CD14-positive monocyte (primary cell): ENCODE measurements at regions not wholly inside any gene's neighbourhood (a gene's known extent, or its start where the extent isn't known, plus 50 kb on each side); places are given as distances from the start of the nearest gene placed in this dataset.
"Not testable (repeated sequence)": the region's sequence is repeated elsewhere in the genome, so short reads cannot be mapped to it uniquely, and the experiment has no call there.

ENCODE experiments used
- DNase-seq, 3 donors: peaks; one replicate each; pipeline ENCODE4 v3.0.0-alpha.2; 2011 to 2022
- H2AFZ ChIP-seq: 2 replicates; pipeline ENCODE4 v1.6.0; 2012; ENCODE audit warnings: mild to moderate bottlenecking, low read depth, low read length, inconsistent platforms; ENCODE audit not compliant: insufficient read depth, poor library complexity, severe bottlenecking
- H3K27ac ChIP-seq, 2 donors: 1 replicate in 1 of 2; 2 replicates in 1 of 2; pipeline ENCODE4 v1.5.1; 2012 to 2013; ENCODE audit warnings: low read length in 2 of 2, control low read depth in 1 of 2, inconsistent platforms in 1 of 2, low read depth in 1 of 2, mild to moderate bottlenecking in 1 of 2
- H3K27me3 ChIP-seq, 2 donors: one replicate each; pipeline versions ENCODE4 v1.6.0 to v1.6.1; 2011 to 2013; ENCODE audit warnings: low read length in 2 of 2; ENCODE audit not compliant: control insufficient read depth in 2 of 2, insufficient read depth in 2 of 2
- H3K36me3 ChIP-seq, 2 donors: replicated peaks in 1 of 2; 1 replicate in 1 of 2; 2 replicates in 1 of 2; pipeline versions ENCODE4 v1.5.1 to v1.6.1; 2012 to 2013; ENCODE audit warnings: low read length in 2 of 2, control low read depth in 1 of 2, inconsistent platforms in 1 of 2, mild to moderate bottlenecking in 1 of 2; ENCODE audit not compliant: insufficient read depth in 2 of 2, control insufficient read depth in 1 of 2
- H3K4me1 ChIP-seq, 2 donors: 1 replicate in 1 of 2; 2 replicates in 1 of 2; pipeline versions ENCODE4 v1.5.1 to v1.6.1; 2012 to 2013; ENCODE audit warnings: low read length in 2 of 2, control low read depth in 1 of 2, inconsistent platforms in 1 of 2, mild to moderate bottlenecking in 1 of 2, moderate library complexity in 1 of 2; ENCODE audit not compliant: insufficient read depth in 2 of 2, control insufficient read depth in 1 of 2
- H3K4me2 ChIP-seq: replicated peaks from 2 replicates; pipeline ENCODE3; 2012; ENCODE audit warnings: low read length, moderate library complexity, mild to moderate bottlenecking; ENCODE audit not compliant: poor library complexity, severe bottlenecking; ENCODE audit errors: extremely low read depth
- H3K4me3 ChIP-seq, 3 experiments: fragments of 200-600 bp in 1 of 3; sonication (generic) in 1 of 3; replicated peaks in 1 of 3; 1 replicate in 2 of 3; 2 replicates in 1 of 3; pipeline ENCODE4 v1.5.1; 2011 to 2013; ENCODE audit warnings: low read length in 3 of 3, mild to moderate bottlenecking in 3 of 3, control low read depth in 2 of 3, low read depth in 2 of 3, inconsistent platforms in 1 of 3, moderate library complexity in 1 of 3
- H3K79me2 ChIP-seq: 2 replicates; pipeline ENCODE4 v1.6.0; 2012; ENCODE audit warnings: mild to moderate bottlenecking, control low read depth, inconsistent platforms, low read length, moderate library complexity; ENCODE audit not compliant: insufficient read depth
- H3K9ac ChIP-seq: 2 replicates; pipeline ENCODE4 v1.6.0; 2017; ENCODE audit warnings: low read length, mild to moderate bottlenecking; ENCODE audit not compliant: insufficient read depth, poor library complexity, severe bottlenecking
- H3K9me3 ChIP-seq, 2 donors: replicated peaks in 1 of 2; 1 replicate in 1 of 2; 2 replicates in 1 of 2; pipeline versions ENCODE4 v1.5.1 to v1.6.1; 2012 to 2013; ENCODE audit warnings: low read length in 2 of 2, control low read depth in 1 of 2; ENCODE audit not compliant: control insufficient read depth in 1 of 2, insufficient read depth in 1 of 2
- H4K20me1 ChIP-seq: 2 replicates; pipeline ENCODE4 v1.6.0; 2012; ENCODE audit warnings: mild to moderate bottlenecking, low read length, control low read depth, moderate library complexity; ENCODE audit not compliant: insufficient read depth
- H3K27ac Mint-ChIP-seq, 7 donors: one replicate each; pipeline ENCODE4 v1.8.0; 2020; ENCODE audit warnings: mild to moderate bottlenecking in 7 of 7, mixed read lengths in 7 of 7, moderate library complexity in 6 of 7, inconsistent platforms in 2 of 7
- H3K27me3 Mint-ChIP-seq, 3 donors: one replicate each; pipeline ENCODE4 v1.8.0; 2021 to 2022; ENCODE audit warnings: low read depth in 3 of 3, mild to moderate bottlenecking in 3 of 3, mixed read lengths in 3 of 3, moderate library complexity in 3 of 3, inconsistent platforms in 1 of 3
- H3K36me3 Mint-ChIP-seq, 2 donors: one replicate each; pipeline ENCODE4 v1.8.0; 2020; ENCODE audit warnings: mixed read lengths in 2 of 2, inconsistent platforms in 1 of 2, mild to moderate bottlenecking in 1 of 2
- H3K4me1 Mint-ChIP-seq: one replicate; pipeline ENCODE4 v1.8.0; 2020; ENCODE audit warnings: mild to moderate bottlenecking, mixed read lengths
- H3K4me3 Mint-ChIP-seq, 2 donors: one replicate each; pipeline ENCODE4 v1.8.0; 2020; ENCODE audit warnings: mild to moderate bottlenecking in 2 of 2, mixed read lengths in 2 of 2, moderate library complexity in 1 of 2
- H3K9me3 Mint-ChIP-seq, 7 donors: one replicate each; pipeline ENCODE4 v1.8.0; 2020 to 2022; ENCODE audit warnings: mixed read lengths in 7 of 7, mild to moderate bottlenecking in 6 of 7, moderate library complexity in 6 of 7, inconsistent platforms in 2 of 7
- CTCF ChIP-seq: fragments of 200-600 bp; IDR thresholded peaks from one replicate; pipeline ENCODE4 v1.8.0; 2022; ENCODE audit warnings: antibody characterized with exemption, mild to moderate bottlenecking
- WGBS: methylation state at CpG from one replicate; pipeline ENCODE4 v1.1.5; 2013; ENCODE audit warnings: missing lambda C conversion rate; ENCODE audit not compliant: insufficient coverage; 5-methylcytosine and 5-hydroxymethylcytosine counted together
- intact Hi-C, 2 donors: fragments of 100-400 bp; cut with micrococcal nuclease; formaldehyde crosslinking; loops; one replicate each; pipeline versions ENCODE4 v1.15.0 to v1.15.1; 2023

GRCh38 chr1:4253935-4254334 is 353.9 kb upstream of the C1orf174 start:
- Histone ChIP-seq H3K36me3 (no peaks in the 10 kb centered on the region), H3K79me2 (no peaks in the 10 kb centered on the region), H3K4me3 (no peak overlapping the region), H3K9me3 (peaks cover 26 to 32% of the 10 kb centered on the region in 2 donors), H3K4me1 (no peaks in the 10 kb centered on the region), H4K20me1 (no peaks in the 10 kb centered on the region), H3K27ac (no peak overlapping the region), H3K4me2 (no peak overlapping the region), H3K27me3 (no peaks in the 10 kb centered on the region), H2AFZ (no peak overlapping the region), H3K9ac (no peak overlapping the region)
- intact Hi-C loops = no loop called here
- no peaks in the 10 kb centered on the region for H3K36me3 Mint-ChIP-seq
- no peak overlapping the region for H3K27ac Mint-ChIP-seq
- no peak overlapping the region for H3K4me3 Mint-ChIP-seq
- 44% methylated on average over 2 of the region's 4 CpGs for WGBS
- H3K27me3 Mint-ChIP-seq = no peaks in the 10 kb centered on the region
- no peaks in the 10 kb centered on the region for H3K4me1 Mint-ChIP-seq
- peaks cover 18 to 31% (median 25%) of the 10 kb centered on the region in 7 donors for H3K9me3 Mint-ChIP-seq
- no peak for TF ChIP-seq CTCF
- DNase-seq = no peak

- peaks cover 29 to 40% of the 10 kb centered on the region in 2 donors for H3K9me3 ChIP-seq
- Mint-ChIP-seq H3K4me3 (no peak overlapping the region), H3K27me3 (no peaks in the 10 kb centered on the region), H3K9me3 (peaks cover 19 to 34% (median 28%) of the 10 kb centered on the region in 7 donors), H3K4me1 (no peaks in the 10 kb centered on the region), H3K27ac (no peak overlapping the region), H3K36me3 (no peaks in the 10 kb centered on the region)
- no peak for TF ChIP-seq CTCF
- no peaks in the 10 kb centered on the region for H3K27me3 ChIP-seq
- no peak for DNase-seq
- H3K36me3 ChIP-seq = no peaks in the 10 kb centered on the region
- no peaks in the 10 kb centered on the region for H3K79me2 ChIP-seq
- H3K4me2 ChIP-seq = no peak overlapping the region
- no peaks in the 10 kb centered on the region for H4K20me1 ChIP-seq
- intact Hi-C loops = no loop called here
- H2AFZ ChIP-seq = no peak overlapping the region
- no peak overlapping the region for H3K9ac ChIP-seq
- WGBS = 100% methylated on average over 2 of the region's 4 CpGs
- H3K27ac ChIP-seq = no peak overlapping the region
- H3K4me1 ChIP-seq = no peaks in the 10 kb centered on the region
- no peak overlapping the region for H3K4me3 ChIP-seq
These were observed 356.3 kb upstream of the C1orf174 start for GRCh38 chr1:4256351-4256750.

- H3K27ac ChIP-seq, H3K27ac Mint-ChIP-seq, H4K20me1 ChIP-seq, H3K27me3 Mint-ChIP-seq, H3K4me1 Mint-ChIP-seq, H3K4me2 ChIP-seq, H3K36me3 ChIP-seq, H3K4me3 Mint-ChIP-seq, intact Hi-C loops, H2AFZ ChIP-seq, H3K79me2 ChIP-seq, H3K9ac ChIP-seq, H3K4me3 ChIP-seq, H3K36me3 Mint-ChIP-seq, DNase-seq, H3K27me3 ChIP-seq, H3K4me1 ChIP-seq: not testable (repeated sequence)
- H3K9me3 Mint-ChIP-seq = peaks cover 19 to 38% (median 28%) of the 10 kb centered on the region in 7 donors
- no CpG with 5 or more reads among the region's 2 CpGs for WGBS
- peaks cover 29 to 40% of the 10 kb centered on the region in 2 donors for H3K9me3 ChIP-seq
These were observed 358.2 kb upstream of the C1orf174 start for GRCh38 chr1:4258146-4258777.
